NCI-H2196 (cell line): ENCODE measurements at regions not wholly inside any gene's neighbourhood (a gene's known extent, or its start where the extent isn't known, plus 50 kb on each side); places are given as distances from the start of the nearest gene placed in this dataset.

Source experiments
- DNase-seq: peaks from one replicate; lab custom pipeline; 2025; ENCODE audit not compliant: unreplicated experiment; lab: John Stamatoyannopoulos, UW

DNA sequence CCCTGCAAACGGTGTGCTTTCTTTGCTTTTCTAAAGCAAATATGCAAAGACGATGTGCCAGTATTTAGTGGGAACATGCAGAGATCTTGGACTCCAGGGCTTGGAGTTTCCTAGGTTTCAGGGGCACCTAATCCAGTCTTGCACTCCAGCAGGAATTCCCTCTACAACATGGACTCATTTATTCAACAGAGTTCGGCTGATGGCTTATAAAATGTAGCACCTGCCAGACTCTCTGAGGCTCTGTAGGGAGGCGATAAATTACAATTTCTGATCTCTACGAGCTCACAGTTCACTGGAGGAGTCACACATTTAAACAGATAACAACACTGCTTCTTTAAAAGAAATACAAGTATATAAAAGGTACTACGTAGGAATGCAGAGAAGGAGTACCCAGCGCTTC lies 143.7 kb downstream of the FGF9 start:
- DNase-seq = no peak

DNA sequence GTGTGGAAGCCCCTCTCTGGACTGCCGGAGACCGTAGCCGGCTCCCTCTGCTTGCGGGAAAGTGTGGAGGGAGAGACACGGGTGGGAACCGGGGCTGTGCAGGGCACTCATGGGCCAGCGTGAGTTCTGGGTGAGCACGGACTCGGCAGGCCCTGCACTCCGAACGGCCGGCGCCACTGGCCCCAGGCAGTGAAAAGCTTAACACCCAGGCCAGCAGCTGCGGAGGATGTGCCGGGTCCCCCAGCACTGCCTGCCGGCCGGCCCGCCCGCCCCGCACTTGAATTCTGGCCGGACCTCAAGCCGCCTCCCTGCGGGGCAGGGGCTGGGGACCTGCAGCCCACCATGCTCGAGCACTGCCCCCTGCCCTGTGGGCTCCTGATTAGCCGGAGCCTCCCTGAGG lies 147.0 kb downstream of the FGF9 start:
- DNase-seq = no peak

GRCh38 chr13:21822029-21822428 lies 151.2 kb downstream of the FGF9 start:
- DNase-seq = no peak

GRCh38 chr13:21823416-21823815 lies 152.5 kb downstream of the FGF9 start:
- no peak for DNase-seq

- no peak for DNase-seq
These were observed 153.1 kb downstream of the FGF9 start for GRCh38 chr13:21823949-21824348.

DNA sequence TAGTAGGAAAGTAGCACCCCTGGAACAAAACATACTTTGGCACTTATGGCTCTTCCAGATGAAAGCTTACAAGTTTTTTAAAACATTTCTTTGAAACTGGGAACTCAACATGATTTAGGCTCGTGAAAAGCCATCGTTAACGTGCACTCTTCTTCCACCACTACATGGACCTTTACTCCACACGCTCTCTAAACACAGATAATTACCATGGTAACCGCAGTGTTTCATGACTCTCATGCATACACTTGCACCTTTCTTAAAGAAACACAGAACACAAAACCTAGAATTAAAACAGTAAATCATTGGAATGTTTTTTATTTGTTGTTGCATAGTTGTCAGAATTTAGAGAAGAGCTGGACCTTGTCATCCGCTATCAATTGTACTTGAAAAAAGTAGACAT lies 154.3 kb downstream of the FGF9 start:
- no peak for DNase-seq

GRCh38 chr13:21825801-21826200 lies 154.9 kb downstream of the FGF9 start:
- no peak for DNase-seq

GRCh38 chr13:21826214-21827015 lies 155.5 kb downstream of the FGF9 start:
- no peak for DNase-seq

DNA sequence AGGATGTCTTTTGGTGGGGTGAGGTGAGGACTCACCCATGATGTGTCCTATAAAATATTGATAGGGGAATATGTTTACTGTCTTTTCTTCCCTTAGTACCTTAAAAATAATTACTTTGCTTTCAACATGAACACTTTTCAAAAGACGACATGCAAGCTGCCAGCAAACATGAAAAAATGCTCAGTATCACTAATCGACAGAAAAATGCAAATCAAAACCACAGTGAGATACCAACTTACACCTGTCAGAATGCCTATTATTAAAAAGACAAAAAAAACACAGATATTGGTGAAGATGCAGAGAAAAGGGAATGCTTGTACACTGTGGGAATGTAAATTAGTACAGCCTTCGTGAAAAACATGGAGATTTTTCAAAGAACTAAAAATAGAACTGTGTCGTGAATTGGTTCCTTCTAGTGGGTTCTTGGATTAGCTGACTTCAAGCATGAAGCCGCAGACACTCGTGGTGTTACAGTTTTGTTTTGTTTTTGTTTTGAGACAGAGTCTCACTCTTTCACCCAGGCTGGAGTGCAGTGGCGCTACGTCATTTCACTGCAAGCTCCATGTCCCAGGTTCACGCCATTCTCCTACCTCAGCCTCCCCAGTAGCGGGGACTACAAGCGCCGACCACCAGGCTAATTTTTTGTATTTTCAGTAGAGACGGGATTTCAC lies 160.9 kb downstream of the FGF9 start:
- no peak for DNase-seq

GRCh38 chr13:21833921-21834320 lies 163.0 kb downstream of the FGF9 start:
- no peak for DNase-seq

GRCh38 chr13:21834521-21834920 lies 163.6 kb downstream of the FGF9 start:
- no peak for DNase-seq

DNA sequence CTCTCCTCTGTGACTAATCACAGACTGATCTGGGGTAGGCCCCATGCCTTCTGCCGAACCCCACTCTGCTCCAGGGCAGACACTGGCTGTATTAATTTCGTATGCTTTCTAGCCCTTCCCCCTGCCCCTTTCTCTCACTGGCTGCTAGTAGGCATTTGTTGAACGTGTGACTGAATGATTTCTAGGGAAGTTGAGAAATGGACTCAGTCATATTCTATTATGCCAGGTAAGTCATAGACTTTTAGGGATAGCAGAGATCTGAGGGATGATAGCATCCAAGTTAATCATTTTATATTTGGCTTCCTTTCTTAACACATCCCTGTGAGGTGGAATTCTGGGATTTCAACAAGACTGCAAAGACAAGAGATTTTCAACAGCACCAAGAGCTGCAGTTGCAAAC lies 166.4 kb downstream of the FGF9 start:
- no peak for DNase-seq

DNA sequence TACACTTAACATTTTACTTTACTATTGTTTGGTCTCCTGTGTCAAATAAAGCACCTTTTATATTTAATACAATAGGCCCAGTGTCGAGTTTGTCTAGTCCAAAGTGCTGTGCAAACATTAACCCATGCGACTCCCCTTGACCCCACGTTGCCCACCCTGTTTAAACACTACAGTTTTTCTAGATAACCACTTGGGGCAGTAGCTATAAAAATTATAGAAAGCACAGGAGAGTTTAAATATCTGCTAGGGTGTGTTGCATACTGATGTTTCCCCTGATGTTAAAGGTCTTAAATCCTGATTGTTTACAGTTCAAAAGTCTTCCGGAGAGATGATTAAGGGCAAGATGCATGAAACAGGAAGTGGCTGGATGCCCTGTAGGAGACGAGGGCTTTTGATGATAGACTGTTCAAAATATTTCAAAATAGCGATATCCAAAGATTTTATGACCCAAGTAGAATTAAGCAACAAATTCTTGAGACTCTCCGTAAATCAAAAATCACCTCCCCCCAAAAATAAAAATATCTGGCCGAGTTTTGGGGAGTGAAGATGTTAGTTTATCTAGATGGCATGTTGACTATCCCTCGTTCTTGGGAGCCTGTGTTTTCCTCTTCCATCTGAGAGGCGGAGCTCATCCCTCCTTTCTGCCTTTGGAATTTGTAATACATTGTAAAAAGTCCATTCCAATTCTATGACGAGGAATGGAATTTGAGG lies 167.1 kb downstream of the FGF9 start:
- DNase-seq = no peak

GRCh38 chr13:21846605-21847004 lies 175.7 kb downstream of the FGF9 start:
- DNase-seq = no peak

DNA sequence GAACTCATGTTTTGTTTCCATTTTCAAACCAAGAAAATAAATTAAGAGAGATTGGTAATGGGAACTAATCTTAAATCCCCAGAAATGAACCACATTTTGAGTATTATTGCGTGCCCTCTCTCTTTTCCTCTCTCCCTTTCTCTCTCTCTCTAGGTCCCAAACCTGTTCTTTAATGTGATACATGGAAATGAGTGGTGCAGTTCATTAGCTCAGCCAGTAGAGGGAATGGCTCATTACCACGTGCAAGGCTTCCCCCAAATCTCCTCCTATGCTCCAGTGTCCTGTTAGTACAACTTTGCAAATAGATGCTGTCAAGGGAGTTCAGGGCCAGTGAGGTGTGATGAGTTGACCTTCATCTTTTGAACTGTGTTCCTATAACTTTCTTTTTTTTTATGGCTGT lies 178.4 kb downstream of the FGF9 start:
- peak; percentile 1 for DNase-seq

DNA sequence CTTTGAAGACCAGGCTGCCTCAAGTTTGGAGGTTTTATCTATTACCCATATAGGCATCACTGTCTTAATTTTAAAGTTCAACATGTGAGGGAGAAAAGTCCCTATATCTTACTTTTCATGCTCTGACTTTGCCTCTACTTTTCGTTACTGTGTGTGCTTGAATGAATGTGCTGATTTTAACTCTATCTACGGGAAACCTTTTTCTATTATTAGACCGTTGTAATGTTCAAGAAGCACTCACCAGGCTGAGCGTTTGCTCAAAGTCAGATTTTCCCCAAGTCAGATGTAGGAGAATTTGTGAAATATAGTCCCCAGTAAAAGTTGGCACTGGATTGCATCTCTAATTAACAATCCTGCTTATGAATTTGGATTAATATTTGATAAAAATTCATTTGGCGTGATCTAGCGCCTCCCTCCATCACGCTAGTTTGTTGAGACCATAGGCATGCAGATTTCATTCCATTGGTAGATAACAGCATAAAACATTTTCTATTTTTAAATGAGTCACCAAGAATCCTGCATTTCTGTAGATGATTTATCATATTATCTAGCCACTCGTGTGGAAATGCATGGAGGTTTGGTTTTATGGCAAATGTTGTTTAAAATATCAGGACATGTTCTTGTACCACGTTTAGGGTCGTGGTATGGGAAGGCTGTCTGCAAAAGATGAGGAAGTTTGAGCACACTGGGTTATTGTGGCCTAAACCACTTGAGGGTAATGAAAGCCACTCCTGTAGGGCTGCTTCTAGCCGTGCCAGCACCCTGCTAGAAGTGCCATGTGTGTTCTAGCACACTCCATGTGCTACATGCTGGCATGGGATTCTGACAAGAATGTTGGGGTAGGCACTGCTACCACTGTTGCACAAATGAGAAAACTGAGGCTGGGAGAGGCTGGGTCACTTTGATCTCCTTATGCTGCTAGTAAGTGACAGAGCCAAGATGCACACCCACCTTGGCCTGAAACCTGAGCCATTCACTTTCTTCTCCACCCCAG lies 179.4 kb downstream of the FGF9 start:
- DNase-seq = no peak

DNA sequence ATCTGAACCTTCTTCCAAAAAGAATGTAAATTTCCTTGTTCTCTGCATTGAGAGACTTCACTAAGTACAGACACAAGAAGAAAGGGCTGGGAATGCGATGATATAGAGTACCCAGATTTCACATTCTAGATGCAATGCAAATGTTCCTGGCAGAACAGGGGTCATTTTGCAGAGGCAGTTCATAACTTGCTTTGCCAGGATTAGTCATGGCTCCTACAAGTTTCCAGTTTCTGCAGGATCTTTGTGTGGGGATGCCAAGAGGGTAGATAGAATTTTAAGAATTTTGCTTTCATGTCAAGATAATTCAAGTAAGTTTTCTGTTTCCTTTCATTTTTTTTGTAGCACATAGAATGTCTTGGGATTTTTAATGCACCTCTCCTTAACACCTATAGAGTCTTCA lies 181.2 kb downstream of the FGF9 start:
- no peak for DNase-seq

GRCh38 chr13:21853779-21854178 lies 182.9 kb downstream of the FGF9 start:
- DNase-seq = no peak

GRCh38 chr13:21868823-21869222 lies 197.9 kb downstream of the FGF9 start:
- DNase-seq = no peak

- no peak for DNase-seq
These were observed 200.5 kb downstream of the FGF9 start for GRCh38 chr13:21871382-21871781.

- DNase-seq = no peak
These were observed 201.0 kb downstream of the FGF9 start for GRCh38 chr13:21871919-21872318.
